DMS114 treated with DMSO at 0.1 percent for 48 hours (cell line): ENCODE measurements at regions not wholly inside any gene's neighbourhood (a gene's known extent, or its start where the extent isn't known, plus 50 kb on each side); places are given as distances from the start of the nearest gene placed in this dataset.

ENCODE experiments used
- DNase-seq: peaks from one replicate; lab custom pipeline; 2025; ENCODE audit not compliant: unreplicated experiment; lab: John Stamatoyannopoulos, UW

GRCh38 chr5:144103611-144104485 is 66.6 kb downstream of the YIPF5 start:
- no peak for DNase-seq

- DNase-seq = no peak
Observed at GRCh38 chr5:144105371-144105770, 65.1 kb downstream of the YIPF5 start.

GRCh38 chr5:144108131-144108530 is 62.3 kb downstream of the YIPF5 start:
- no peak for DNase-seq
